T-helper 2 cell (primary cell): ENCODE measurements at regions not wholly inside any gene's neighbourhood (a gene's known extent, or its start where the extent isn't known, plus 50 kb on each side); places are given as distances from the start of the nearest gene placed in this dataset.
"Not testable (repeated sequence)": the region's sequence is repeated elsewhere in the genome, so short reads cannot be mapped to it uniquely, and the experiment has no call there.

Experiments used
- DNase-seq, 5 experiments: peaks; one replicate each; pipeline versions ENCODE4 v3.0.0 to v3.0.0-alpha.2; 2012 to 2022

DNA sequence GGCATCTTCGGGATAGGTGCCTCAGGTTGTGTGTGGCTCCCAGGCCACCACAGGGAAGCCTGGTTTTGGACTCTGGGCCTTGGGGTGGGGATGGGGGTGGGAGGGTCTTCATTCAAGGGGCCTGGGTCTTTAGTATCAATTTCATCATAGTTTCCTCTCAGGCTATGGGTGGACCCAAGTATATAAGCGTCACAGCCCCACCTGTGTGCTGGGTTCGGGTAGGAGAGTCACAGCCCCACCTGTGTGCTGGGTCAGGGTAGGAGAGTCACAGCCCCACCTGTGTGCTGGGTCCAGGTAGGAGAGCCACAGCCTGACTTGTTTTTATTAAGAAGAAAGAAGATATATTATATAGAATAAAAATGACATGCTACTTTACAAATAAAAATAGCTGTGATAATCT, 422.1 kb downstream of the BRD1 start:
- DNase-seq = no peak

DNA sequence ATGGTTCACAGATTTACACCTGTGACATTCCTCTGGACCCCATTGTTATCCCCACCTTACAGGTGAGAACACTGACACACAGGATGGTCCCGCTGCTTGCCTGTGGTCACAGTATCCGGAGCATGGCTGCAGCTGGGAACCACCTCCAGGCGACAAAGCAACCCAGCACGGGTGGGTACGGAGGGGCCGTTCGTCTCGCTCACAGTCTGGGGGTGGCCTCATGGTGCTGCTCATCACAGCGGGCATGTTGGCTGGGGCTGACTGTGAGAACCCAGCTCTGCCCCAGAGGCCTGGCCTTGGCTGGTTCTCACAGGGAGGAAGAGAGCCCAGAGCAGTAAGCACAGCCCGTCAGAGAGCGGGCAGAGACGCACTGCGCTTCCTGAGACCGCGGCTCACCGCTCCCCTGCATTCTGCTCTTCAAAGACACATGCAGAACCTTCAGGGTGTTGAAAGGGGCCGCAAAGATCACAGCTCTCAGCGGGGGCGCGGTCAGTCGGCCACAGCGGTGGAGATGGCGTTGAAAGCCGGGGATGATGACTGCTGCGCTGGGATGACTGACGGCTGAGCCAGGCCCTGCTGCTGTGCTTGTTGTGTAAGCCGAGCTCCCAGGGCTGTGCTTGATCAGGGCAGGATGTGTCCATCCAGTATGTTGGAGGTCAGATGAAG, 423.0 kb downstream of the BRD1 start:
- no peak for DNase-seq

DNA sequence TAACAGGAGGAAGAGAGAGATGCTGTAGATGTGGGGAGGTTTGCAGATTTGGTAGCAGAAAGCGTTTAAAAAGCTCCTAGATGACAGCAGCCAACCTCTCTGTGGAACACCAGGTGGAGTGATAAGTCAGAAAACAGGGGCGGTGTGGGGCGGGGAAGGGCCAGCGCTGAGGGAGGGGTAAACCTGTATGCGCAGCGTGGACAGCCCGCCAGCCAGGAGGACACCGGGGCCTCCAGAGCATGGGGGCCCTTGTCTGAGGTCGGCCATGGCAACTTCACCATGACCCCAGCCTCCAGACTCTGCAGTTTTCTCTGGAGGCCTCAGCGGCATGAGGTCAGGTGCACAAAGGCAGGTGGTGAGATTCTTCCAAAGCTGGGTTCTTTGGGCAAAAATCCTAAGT, 423.7 kb downstream of the BRD1 start:
- no peak for DNase-seq

DNA sequence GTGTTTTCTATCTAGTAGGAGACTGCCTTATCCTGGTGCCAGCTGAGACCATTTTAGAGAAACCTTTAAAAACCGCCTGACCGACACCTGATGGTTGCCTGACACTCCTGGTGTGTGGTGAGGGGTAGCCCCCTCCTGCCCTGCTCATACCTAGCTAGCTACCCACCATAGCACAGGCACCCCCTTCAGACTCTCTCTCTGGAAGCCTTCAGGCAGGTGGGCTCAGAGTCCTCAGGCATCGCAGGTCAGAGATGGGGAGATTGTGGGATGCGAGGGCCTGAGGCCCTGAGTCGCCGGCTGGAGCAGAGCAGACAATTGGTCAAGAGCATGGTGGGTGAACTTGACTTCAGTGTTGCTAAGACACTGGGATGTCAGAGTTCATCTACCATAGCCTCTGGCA, 424.6 kb downstream of the BRD1 start:
- DNase-seq = no peak

DNA sequence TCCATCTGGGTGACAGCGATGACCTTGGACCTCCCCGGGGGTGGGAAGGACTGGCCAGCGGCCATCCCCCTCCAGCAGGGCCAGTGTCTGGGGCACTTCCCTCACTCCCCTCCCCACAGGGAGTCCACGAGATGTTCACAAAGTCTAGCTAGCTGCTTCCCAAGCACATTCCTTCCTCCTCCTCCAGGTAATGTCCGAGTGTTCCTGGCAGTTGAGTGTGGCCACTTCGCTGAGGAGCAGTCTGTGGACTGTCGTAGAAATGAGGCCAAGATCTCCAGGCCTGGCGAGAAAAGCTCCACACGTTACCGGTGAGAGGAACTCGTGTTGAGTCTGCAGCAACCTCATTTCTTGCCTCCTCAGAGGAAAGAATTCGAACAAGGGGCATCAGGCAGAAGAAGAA, 425.5 kb downstream of the BRD1 start:
- no peak for DNase-seq

DNA sequence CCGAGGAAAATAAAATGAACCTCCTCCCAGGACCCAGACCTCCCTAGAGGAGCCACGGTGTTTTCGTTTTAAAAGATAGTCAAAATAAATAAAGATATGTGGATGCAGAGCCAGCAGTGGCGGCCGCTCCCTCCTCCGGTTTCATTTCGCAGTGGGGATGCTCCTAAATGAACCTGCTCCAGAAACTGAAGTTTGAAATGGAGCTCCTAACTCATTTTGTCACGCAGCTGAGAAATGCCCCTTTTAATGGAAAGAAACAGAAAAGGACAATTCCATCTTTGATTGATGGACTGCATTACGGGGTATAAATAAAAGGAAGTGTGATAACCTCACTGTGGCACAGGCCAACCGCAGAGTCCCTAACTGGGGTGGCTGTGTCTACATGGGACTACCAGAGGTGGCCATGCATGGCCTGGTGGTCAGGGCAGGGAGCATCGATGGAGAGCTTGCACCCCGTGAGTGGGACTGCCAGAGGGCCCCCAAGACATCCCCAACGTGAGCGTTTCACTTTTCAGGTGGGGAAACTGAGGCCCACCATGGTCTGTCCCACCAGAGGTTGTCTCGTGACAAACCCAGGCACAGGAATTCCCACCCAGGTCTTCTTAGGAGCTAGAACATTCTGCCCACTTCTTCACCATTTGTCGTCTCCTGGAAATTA, 426.6 kb downstream of the BRD1 start:
- no peak for DNase-seq

DNA sequence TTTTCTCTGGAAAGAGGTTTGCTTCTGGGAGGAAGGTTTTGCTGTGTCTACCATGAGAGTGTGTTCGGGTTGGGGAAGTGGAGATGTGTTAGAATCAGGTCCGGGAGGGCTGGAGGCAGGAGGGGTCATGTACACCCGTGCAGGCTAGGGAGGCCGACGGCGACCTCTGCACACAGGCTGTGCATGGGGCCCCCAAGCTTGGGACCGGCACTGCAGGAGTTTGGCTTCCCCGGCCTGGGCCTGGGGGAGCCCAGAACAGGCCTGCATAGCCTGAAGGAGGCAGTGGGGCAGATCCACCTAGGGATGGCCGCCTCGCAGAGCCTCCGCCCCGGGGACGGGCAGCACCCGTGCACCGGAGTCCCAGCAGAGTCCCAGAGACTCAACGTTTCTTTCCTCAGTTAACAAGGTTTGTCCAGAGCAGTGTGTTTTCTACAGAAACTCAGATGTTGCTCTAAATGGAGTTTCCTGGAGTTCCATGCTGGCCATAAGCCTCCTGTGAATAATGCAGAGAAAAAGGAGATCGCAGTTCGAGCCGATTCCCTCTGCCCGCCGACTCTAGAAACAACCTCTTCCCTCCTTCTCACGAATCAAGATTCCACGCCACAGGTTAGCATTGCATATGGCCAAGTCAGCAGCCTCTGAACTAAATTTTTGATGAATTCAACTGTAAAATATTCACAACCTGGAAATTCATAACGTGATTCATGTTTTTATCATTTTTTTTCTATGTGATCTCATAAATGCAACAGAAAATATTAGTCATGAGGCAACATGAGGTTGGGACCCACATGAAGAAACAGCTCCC, 427.3 kb downstream of the BRD1 start:
- DNase-seq = no peak

DNA sequence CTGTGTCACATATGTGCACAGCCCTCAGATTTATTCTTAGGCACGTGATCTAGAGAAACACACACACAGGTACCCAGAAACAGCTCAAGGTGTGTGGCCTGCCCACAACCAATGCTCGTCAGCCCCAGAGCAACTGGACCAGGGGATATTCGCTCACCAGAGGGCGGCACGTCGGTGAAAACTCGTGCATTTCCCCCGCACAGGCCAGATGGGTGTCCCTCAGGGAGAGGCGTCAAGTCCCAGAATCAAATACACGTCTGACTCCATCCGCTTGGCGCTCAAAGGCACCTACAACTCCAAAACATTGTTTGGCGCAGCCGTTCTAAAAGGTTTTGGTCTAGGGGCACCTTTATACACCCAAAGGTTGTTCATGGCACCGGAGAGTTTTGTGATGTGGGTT, 429.0 kb downstream of the BRD1 start:
- no peak for DNase-seq

DNA sequence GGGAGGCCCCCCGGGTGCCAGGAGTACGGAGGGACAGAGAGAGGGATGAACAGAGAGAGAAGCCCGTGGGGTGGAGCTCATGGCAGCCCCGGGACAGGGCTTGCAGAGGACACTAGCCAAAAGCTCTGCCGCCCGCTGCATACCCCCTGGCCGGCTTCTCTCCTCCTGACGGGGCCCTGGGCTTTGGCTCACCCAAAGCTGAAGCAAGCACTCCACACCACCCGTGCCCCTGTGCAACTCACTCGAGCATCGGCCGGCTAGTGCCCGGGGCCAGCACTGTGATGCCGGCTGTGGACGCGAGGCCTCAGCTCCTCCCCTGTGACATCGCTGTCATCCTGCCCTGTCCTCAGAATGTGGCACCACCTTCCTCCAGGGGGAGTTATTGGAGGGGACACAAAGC, 429.6 kb downstream of the BRD1 start:
- no peak for DNase-seq

DNA sequence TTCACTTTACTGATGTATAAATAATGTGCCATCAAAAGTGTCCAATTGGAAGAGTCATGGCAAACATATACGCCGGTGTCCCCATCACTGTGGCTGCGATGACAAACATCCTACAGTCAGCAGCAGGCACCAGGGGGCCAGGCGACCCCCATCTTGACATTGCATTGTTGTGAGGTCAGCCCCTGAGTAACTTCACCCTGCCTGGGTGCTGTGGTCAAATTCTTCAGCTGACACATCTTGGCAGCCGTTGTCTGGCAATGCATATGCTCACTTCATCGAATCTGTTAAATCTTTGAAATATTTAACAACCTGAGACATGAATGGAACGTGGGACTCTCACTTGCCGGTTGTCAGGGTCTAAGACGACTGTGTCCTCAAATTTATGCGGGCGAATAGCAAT, 430.9 kb downstream of the BRD1 start:
- no peak for DNase-seq

DNA sequence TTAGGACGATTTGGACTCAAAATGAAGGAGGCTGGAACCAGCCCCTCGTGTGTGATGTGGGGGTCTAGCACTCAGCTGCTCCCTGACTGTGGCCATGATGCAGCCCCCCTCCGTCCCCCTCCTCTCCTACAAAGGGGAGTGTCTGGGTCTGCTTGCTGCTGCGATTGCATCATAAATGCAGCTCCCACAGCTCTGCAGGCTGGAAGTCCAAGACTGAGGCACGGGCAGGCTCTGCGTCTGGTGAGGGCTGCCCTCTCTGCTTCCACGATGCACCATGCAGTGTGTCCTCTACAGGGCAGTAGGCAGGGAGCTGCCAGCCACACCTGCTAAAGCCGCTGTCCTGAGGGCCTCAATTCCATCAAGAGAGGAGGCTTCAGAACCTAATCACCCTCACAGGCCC, 432.1 kb downstream of the BRD1 start:
- no peak for DNase-seq

DNA sequence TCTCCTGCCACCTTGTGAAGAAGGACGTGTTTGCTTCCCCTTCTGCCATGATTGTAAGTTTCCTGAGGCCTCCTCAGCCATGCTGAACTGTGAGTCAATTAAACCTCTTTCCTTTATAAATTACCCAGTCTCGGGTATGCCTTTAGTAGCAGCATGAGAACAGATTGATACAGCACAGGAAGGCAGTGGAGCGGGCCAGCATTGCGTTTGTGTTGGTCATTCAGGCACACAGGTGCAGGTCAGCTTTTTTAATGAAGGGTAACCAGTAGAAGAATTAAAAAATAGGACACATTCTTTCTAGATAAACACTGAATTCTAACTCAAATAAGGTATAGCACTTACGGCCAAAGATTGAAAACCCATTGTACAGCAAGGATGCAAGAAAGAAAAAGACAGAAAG, 432.6 kb downstream of the BRD1 start:
- not testable (repeated sequence) for DNase-seq

DNA sequence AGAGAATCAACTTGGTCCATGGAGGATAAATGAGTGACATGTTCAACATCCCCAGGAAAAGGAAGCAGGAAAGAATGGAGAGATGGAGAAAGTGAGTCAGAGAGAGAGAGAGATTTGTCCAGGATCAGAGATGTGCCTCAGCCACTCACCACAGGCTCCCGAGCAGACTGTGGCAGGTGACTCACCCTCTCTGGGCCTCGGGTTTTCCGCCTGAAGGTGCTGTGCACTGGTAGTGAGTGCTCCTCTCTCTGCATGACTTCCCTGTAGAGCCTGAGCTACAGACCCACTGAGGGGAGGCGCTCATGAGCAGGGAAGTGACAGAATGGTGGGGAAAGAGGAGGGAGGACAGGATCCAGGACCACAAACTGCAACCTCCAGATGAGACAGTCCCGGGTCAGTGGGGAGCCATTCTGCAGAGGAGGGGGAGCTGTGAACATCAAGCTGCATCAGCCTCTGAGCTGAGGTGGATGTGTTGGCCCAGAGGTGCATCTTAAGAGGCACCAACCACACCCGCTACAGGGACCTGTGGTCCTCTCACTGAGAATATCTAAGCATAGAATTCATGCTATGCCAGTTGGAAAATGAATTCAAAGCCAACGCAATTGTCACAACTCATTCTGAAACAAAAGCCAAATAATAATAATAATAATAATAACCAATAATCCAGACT, 433.4 kb downstream of the BRD1 start:
- DNase-seq = no peak

DNA sequence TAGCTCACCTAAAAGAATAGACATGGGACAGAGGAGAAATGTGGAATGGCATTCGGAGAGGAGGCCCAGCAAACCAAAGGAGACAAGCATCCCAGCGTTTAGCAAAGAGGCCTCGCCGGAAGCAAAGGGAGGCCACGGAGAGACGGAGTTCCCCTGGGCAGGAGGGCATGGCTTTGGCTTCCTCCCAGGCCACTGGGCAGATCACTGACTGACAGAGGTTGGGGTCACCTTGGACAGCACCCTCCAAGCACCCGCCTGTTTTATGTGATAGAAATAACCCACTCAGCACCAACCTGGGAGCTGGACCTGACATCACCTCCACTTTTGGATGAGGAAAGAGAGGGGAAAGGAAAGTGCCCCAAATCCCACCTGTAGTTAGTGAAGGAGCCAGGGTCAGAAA, 434.1 kb downstream of the BRD1 start:
- DNase-seq = no peak

DNA sequence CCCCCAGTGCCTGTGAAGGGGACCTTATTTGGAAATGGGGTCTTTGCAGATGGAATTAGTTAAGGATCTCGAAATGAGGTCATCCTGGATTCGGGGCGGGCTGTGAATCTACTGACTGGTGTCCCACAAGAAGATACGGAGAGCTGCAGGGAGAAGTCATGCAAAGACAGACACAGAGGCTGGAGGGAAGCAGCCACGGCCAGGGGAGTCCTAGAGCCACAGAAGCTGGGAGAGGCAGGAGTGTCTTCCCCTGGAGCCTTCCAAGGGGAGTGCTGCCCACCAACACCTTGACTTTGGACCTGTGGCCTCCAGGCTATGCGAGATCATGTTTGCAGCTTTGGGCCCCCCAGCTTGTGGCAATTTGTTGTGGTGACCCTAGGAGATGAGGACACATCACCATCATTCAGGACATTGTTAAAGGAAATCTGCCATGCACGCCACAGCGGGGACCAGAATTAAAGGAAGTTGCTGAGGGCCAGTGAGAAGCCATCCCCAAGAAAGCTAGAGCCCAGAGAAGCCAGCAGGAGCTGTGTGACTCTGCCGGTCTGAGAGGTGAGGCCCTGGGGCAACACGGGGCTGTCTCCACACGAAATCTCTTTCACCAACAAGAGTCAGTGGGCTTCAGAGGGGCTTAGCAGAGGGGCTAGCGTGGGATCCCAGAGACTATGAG, 434.7 kb downstream of the BRD1 start:
- no peak for DNase-seq

DNA sequence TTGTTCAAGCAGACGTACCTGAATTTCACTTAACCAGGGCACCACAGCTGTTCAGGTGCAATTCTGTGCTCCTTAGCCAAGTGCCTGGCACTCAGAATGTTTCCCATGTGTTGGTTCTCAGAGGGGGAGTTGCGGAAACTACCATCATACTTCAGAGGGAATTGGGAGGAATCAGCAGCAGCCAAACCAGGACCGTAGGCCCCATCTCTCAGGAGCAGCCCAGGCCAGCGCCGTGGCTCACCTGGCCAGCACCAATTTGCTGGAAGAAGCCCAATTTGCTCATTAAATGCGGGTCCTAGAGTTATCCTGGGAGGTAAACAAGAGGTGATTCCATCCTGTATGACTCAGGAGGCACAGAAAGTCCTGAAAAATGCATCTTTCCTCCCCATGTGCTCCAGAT, 435.4 kb downstream of the BRD1 start:
- no peak for DNase-seq

DNA sequence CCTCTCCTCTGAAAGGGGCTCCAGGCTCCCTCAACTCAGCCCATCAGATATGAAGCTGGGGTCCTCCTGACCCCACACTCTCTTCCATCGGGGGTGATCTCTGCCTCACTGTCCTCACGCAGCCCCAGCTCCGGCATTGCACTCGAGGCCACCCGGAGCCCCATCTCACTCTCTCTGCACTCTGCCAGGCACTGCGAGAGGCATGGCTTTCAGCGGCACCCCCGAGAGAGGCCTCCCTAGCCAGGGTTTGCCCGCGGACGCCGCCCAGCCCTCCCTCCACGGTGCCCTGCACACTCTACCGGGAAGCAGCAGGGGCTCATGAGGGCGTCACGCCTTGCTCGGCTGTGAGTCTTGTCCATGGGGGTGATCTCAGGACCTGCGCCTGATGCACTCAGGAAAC, 436.2 kb downstream of the BRD1 start:
- no peak for DNase-seq

DNA sequence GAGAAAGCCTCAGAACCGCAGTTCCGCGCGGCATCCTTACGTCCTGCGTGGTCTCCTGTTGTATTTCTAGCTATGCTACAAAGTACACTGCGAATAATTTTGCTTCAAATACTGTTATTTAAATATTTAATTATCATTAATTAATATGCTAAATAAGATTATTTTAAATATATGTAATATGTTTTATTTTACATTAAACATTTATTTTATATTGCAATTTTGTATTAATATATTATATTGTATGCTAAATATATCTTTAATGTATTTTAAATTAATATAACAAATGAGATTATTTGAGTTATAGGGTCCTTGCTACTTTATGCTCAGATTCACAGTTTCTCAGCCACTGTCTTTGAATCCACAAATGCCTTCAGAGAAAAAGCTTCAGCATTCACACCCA, 436.7 kb downstream of the BRD1 start:
- no peak for DNase-seq

DNA sequence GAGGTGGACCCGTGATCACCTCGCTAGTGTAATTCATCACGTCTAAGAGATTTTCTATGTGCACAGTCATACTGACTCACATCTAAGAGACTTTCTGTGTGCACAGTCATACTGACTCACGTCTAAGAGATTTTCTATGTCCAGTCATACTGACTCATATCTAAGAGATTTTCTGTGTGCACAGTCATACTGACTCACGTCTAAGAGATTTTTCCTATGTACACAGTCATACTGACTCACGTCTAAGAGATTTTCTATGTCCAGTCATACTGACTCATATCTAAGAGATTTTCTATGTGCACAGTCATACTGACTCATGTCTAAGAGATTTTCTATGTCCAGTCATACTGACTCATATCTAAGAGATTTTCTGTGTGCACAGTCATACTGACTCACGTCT, 443.8 kb downstream of the BRD1 start:
- peak in 1 of 5 experiments; percentile 19 for DNase-seq

DNA sequence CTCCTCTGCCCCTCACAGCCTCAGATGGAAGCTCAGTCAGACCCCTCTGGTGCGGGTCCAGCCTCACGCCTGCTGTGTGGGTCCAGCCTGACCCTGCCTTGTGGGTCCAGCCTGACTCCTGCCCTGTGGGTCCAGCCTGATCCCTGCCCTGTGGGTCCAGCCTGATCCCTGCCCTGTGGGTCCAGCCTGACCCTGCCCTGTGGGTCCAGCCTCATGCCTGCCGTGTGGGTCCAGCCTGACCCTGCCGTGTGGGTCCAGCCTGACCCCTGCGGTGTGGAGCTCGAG, 445.3 kb downstream of the BRD1 start:
- no peak for DNase-seq

DNA sequence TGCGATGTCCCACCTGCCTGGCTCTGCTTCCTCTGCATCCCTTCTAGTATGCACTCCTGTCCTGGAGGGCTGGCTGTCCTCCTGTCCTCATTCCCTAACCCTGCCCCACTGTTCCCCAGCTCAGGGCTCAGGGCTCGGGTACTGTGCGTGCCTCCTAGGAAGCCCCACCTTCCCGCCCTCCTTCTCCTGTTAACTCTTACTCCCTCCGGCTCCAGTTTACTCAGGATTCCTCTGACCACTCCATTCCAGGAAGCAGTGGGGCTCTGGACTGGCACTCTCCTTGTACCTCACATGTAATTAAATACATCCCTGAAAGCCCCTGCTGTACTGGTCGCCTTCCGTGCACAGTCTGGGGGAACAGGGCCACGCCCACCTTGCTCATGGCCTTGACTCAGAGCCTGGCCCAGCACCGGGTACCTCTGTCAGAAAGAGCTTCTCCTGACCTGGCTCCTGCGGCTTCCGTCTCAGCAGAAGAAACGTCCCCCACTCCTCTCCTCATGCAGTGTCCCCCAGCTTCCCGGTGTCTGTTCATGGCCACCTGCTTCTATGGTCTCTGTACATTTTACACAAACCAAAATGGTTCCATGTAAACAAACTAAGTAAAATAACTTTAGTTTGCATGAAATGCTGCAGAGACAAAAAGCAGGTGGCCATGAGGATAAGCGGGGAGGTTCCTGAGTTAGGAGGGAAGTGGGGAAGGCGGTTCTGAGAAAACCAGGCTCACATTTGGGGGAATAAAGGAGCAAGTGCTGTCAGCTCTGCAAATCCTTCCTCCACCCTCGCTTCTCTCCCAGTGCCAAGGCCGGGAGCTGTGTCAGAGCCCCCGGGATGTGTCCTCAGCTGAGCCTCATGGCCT, 445.9 kb downstream of the BRD1 start:
- no peak for DNase-seq

DNA sequence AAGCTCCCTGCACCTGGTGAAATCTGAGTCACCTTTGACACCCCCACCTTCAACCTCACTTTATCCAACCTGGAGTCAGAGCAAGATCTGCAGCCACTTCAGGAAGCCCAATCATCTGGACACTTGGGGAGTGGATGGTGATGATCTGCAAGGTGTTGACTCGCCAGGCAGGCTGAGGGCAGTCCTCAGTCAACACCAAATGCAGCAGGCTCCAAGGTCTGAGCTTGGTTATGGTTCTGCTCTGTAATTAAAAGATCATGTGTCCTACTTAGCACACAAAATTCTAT, 446.9 kb downstream of the BRD1 start:
- DNase-seq = no peak
